ENCODE measurements at regions not wholly inside any gene's neighbourhood (a gene's known extent, or its start where the extent isn't known, plus 50 kb on each side); places are given as distances from the start of the nearest gene placed in this dataset.

DNA sequence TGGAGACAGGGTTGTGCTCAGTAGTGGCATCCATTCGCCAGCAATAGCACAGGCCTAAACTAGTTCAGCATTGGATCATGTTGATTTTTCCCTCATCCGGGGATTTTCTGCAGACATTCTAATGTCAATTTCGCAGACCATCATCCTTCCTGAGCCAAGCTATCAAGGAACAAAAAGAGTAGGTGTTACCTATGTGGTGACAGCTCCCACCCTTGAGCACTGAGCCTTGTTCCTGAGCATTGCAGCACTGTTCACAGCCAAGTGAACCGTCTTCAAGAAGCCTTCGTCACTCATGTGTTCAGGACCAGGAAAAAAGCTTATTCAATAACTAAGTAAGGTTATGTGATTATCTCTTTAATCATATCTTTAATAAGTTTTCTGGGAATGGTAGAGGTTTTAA, 576.2 kb downstream of the UQCRFS1 start:
- no peak for TF ChIP-seq POLR2A (IDR thresholded peaks at IDR 0.05)
- TF ChIP-seq, protein P1, sequence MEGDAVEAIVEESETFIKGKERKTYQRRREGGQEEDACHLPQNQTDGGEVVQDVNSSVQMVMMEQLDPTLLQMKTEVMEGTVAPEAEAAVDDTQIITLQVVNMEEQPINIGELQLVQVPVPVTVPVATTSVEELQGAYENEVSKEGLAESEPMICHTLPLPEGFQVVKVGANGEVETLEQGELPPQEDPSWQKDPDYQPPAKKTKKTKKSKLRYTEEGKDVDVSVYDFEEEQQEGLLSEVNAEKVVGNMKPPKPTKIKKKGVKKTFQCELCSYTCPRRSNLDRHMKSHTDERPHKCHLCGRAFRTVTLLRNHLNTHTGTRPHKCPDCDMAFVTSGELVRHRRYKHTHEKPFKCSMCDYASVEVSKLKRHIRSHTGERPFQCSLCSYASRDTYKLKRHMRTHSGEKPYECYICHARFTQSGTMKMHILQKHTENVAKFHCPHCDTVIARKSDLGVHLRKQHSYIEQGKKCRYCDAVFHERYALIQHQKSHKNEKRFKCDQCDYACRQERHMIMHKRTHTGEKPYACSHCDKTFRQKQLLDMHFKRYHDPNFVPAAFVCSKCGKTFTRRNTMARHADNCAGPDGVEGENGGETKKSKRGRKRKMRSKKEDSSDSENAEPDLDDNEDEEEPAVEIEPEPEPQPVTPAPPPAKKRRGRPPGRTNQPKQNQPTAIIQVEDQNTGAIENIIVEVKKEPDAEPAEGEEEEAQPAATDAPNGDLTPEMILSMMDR (IDR thresholded peaks at IDR 0.05 in 4 of 5, conservative IDR thresholded peaks at IDR 0.05 in 1 of 5) = no peak

Data from gastrocnemius medialis (tissue), 4 donors.